HL-60/S4 treated with retinoic acid at 250 ng/mL for 4 days and 3 days (cell line): ENCODE measurements at regions not wholly inside any gene's neighbourhood (a gene's known extent, or its start where the extent isn't known, plus 50 kb on each side); places are given as distances from the start of the nearest gene placed in this dataset.

Source experiments
- in situ Hi-C: fragments of 300-500 bp; cut with MboI; formaldehyde crosslinking; loops from 2 replicates; pipeline ENCODE4 v1.7.0; 2022; ENCODE audit warnings: low sequenced_read_pairs

GRCh38 chr5:1937590-1937989 lies 54.9 kb upstream of the IRX4 start:
- in situ Hi-C loops = no loop called here

GRCh38 chr5:1936901-1937300 lies 54.2 kb upstream of the IRX4 start:
- in situ Hi-C loops = no loop called here

GRCh38 chr5:1936413-1936812 lies 53.7 kb upstream of the IRX4 start:
- in situ Hi-C loops = no loop called here

GRCh38 chr5:1934801-1935429 lies 52.2 kb upstream of the IRX4 start:
- in situ Hi-C loops = no loop called here

- in situ Hi-C loops = no loop called here
These were observed 51.3 kb upstream of the IRX4 start for GRCh38 chr5:1934056-1934394.

- in situ Hi-C loops = no loop called here
These were observed 50.8 kb upstream of the IRX4 start for GRCh38 chr5:1933364-1934055.
